Large intestine (tissue), 3 donors: ENCODE measurements at regions not wholly inside any gene's neighbourhood (a gene's known extent, or its start where the extent isn't known, plus 50 kb on each side); places are given as distances from the start of the nearest gene placed in this dataset.

Source experiments
- DNase-seq, 2 donors: peaks; one replicate each; pipeline versions ENCODE4 v3.0.0 to v3.0.0-alpha.2; 2013
- H3K27ac ChIP-seq: one replicate; pipeline ENCODE4 v1.5.1; 2013; ENCODE audit warnings: low read length
- H3K27me3 ChIP-seq: 2 replicates; pipeline ENCODE4 v1.6.1; 2013; ENCODE audit warnings: low read length; ENCODE audit not compliant: control insufficient read depth, insufficient read depth
- H3K36me3 ChIP-seq: 2 replicates; pipeline ENCODE4 v1.6.1; 2013; ENCODE audit warnings: low read length; ENCODE audit not compliant: control insufficient read depth, insufficient read depth
- H3K4me1 ChIP-seq: one replicate; pipeline ENCODE4 v1.6.1; 2013; ENCODE audit warnings: low read length; ENCODE audit not compliant: control insufficient read depth, insufficient read depth
- H3K4me3 ChIP-seq: one replicate; pipeline ENCODE4 v1.5.1; 2013; ENCODE audit warnings: low read length
- H3K9me3 ChIP-seq: one replicate; pipeline ENCODE4 v1.6.1; 2013; ENCODE audit warnings: mild to moderate bottlenecking, low read depth, low read length, moderate library complexity; ENCODE audit not compliant: control insufficient read depth
- WGBS: methylation state at CpG from one replicate; pipeline ENCODE4 v1.1.5; 2013; ENCODE audit warnings: low lambda C conversion rate; ENCODE audit not compliant: insufficient coverage; 5-methylcytosine and 5-hydroxymethylcytosine counted together

GRCh38 chr7:20267482-20267881 lies 50.3 kb upstream of the MACC1 start:
- Histone ChIP-seq H3K27me3 (no peaks in the 10 kb centered on the region), H3K9me3 (no peaks in the 10 kb centered on the region), H3K36me3 (no peaks in the 10 kb centered on the region), H3K27ac (no peak overlapping the region), H3K4me3 (no peak overlapping the region), H3K4me1 (no peaks in the 10 kb centered on the region)
- WGBS, result 40% methylated on average over 2 of the region's 4 CpGs
- DNase-seq, result no peak

GRCh38 chr7:20268824-20269223 lies 51.6 kb upstream of the MACC1 start:
- DNase-seq, result no peak
- Histone ChIP-seq H3K27ac (no peak overlapping the region), H3K36me3 (no peaks in the 10 kb centered on the region), H3K4me1 (no peaks in the 10 kb centered on the region), H3K4me3 (no peak overlapping the region), H3K9me3 (no peaks in the 10 kb centered on the region), H3K27me3 (no peaks in the 10 kb centered on the region)
- 100% methylated on average over 1 of the region's 1 CpG for WGBS

GRCh38 chr7:20269726-20270125 lies 52.5 kb upstream of the MACC1 start:
- H3K27me3 ChIP-seq, result no peaks in the 10 kb centered on the region
- no peaks in the 10 kb centered on the region for H3K9me3 ChIP-seq
- no peaks in the 10 kb centered on the region for H3K4me1 ChIP-seq
- H3K36me3 ChIP-seq, result no peaks in the 10 kb centered on the region
- no peak overlapping the region for H3K27ac ChIP-seq
- DNase-seq, result no peak
- no peak overlapping the region for H3K4me3 ChIP-seq

- H3K27ac ChIP-seq, result no peak overlapping the region
- H3K27me3 ChIP-seq, result no peaks in the 10 kb centered on the region
- DNase-seq, result no peak
- H3K4me3 ChIP-seq, result no peak overlapping the region
- H3K36me3 ChIP-seq, result no peaks in the 10 kb centered on the region
- no peaks in the 10 kb centered on the region for H3K9me3 ChIP-seq
- H3K4me1 ChIP-seq, result no peaks in the 10 kb centered on the region
- WGBS, result 100% methylated on average over 2 of the region's 2 CpGs
Observed at GRCh38 chr7:20270371-20270770, 53.2 kb upstream of the MACC1 start.

GRCh38 chr7:20270867-20271266 lies 53.7 kb upstream of the MACC1 start:
- H3K27ac ChIP-seq, result no peak overlapping the region
- no peak overlapping the region for H3K4me3 ChIP-seq
- no CpG with 5 or more reads among the region's 2 CpGs for WGBS
- H3K36me3 ChIP-seq, result no peaks in the 10 kb centered on the region
- H3K9me3 ChIP-seq, result no peaks in the 10 kb centered on the region
- no peaks in the 10 kb centered on the region for H3K27me3 ChIP-seq
- DNase-seq, result peak; percentile 4 to 56
- no peaks in the 10 kb centered on the region for H3K4me1 ChIP-seq

- Histone ChIP-seq H3K4me1 (no peaks in the 10 kb centered on the region), H3K4me3 (no peak overlapping the region), H3K27ac (no peak overlapping the region), H3K27me3 (no peaks in the 10 kb centered on the region), H3K9me3 (no peaks in the 10 kb centered on the region), H3K36me3 (no peaks in the 10 kb centered on the region)
- DNase-seq, result no peak
- 100% methylated on average over 1 of the region's 1 CpG for WGBS
Observed at GRCh38 chr7:20275637-20276036, 55.1 kb upstream of the ITGB8 start.

- 100% methylated on average over 1 of the region's 2 CpGs for WGBS
- H3K9me3 ChIP-seq, result no peaks in the 10 kb centered on the region
- no peak overlapping the region for H3K4me3 ChIP-seq
- DNase-seq, result no peak
- H3K27me3 ChIP-seq, result no peaks in the 10 kb centered on the region
- H3K4me1 ChIP-seq, result no peaks in the 10 kb centered on the region
- H3K36me3 ChIP-seq, result no peaks in the 10 kb centered on the region
- H3K27ac ChIP-seq, result no peak overlapping the region
Observed at GRCh38 chr7:20276705-20277472, 53.8 kb upstream of the ITGB8 start.

- no peaks in the 10 kb centered on the region for H3K4me1 ChIP-seq
- 71% methylated on average over 1 of the region's 4 CpGs for WGBS
- H3K27ac ChIP-seq, result no peak overlapping the region
- H3K36me3 ChIP-seq, result no peaks in the 10 kb centered on the region
- H3K4me3 ChIP-seq, result no peak overlapping the region
- no peaks in the 10 kb centered on the region for H3K9me3 ChIP-seq
- no peaks in the 10 kb centered on the region for H3K27me3 ChIP-seq
- DNase-seq, result no peak
Observed at GRCh38 chr7:20279979-20280378, 50.7 kb upstream of the ITGB8 start.

GRCh38 chr7:20280475-20281351 lies 50.0 kb upstream of the ITGB8 start:
- H3K27ac ChIP-seq, result no peak overlapping the region
- H3K4me3 ChIP-seq, result no peak overlapping the region
- no peaks in the 10 kb centered on the region for H3K4me1 ChIP-seq
- no peak for DNase-seq
- H3K9me3 ChIP-seq, result no peaks in the 10 kb centered on the region
- no peaks in the 10 kb centered on the region for H3K36me3 ChIP-seq
- 93% methylated on average over 2 of the region's 8 CpGs for WGBS
- no peaks in the 10 kb centered on the region for H3K27me3 ChIP-seq
